ENCODE measurements at regions not wholly inside any gene's neighbourhood (a gene's known extent, or its start where the extent isn't known, plus 50 kb on each side); places are given as distances from the start of the nearest gene placed in this dataset.

DNA sequence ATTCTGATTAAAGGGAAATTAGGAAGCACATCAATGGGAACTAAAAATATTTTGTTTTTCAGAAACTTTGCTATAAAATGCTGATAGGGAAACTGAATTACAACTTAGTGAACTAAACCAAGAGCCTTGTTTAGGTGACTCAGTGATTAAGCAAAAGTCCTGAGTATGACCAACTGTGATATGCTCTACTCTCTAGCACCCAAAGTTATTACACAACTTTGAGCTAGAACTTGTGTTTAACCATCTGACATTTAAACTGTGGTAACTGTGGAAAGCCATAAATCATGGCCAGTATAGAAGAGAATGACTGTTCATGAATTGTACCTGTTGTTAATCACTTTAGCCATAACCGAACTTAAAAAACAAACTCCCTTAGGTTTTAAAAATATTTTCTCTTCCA lies 127.4 kb downstream of the ZNF365 start:
- H3K9me3 ChIP-seq: no peaks in the 10 kb centered on the region
- no peaks in the 10 kb centered on the region for H4K20me1 ChIP-seq (ENCODE audit: insufficient read depth)
- no peak overlapping the region for H2AFZ ChIP-seq (ENCODE audit: low read depth)
- no peaks in the 10 kb centered on the region for H3K36me3 ChIP-seq (replicated peaks in 1 of 2; ENCODE audit: control insufficient read depth in 1 of 2, insufficient read depth in 2 of 2, low read length in 1 of 2)
- 76% methylated on average over 1 of the region's 1 CpG for WGBS (ENCODE audit: low lambda C conversion rate)
- no peak overlapping the region for H3K27ac ChIP-seq (ENCODE audit: low read depth in 2 of 2, low read length in 1 of 2)
- H3K27me3 ChIP-seq (ENCODE audit: insufficient read depth): no peaks in the 10 kb centered on the region
- no peaks in the 10 kb centered on the region for H3K79me2 ChIP-seq (ENCODE audit: insufficient read depth)
- CTCF ChIA-PET: interaction anchor here (1.0 kb wide), 1 partner anchor 19 kb away, joined by 3 read pairs; no protein-coding TSS in a partner anchor
- no peak overlapping the region for H3K4me2 ChIP-seq
- no peak for TF ChIP-seq MXI1 (IDR thresholded peaks at IDR 0.05; ENCODE audit: low read depth, low read length)
- no peak for TF ChIP-seq RAD21 (IDR thresholded peaks at IDR 0.05; ENCODE audit: low read length)
- DNase-seq: no peak
- POLR2A ChIA-PET: no interaction called here
- H3F3A ChIP-seq (replicated peaks; ENCODE audit: insufficient read depth): no peaks in the 10 kb centered on the region
- no peaks in the 10 kb centered on the region for H3K4me1 ChIP-seq (ENCODE audit: control insufficient read depth in 1 of 2, insufficient read depth in 2 of 2, low read depth in 1 of 2, low read length in 1 of 2)
- no peak overlapping the region for H3K4me3 ChIP-seq (ENCODE audit: low read depth in 2 of 2, low read length in 1 of 2)
- H3K9ac ChIP-seq: no peak overlapping the region
- 0 out of 2 replicates have a peak, but pooled peaks cover 6% of the 10 kb centered on the region for H3K9me2 ChIP-seq

GRCh38 chr10:62502995-62503613 lies 128.9 kb downstream of the ZNF365 start:
- no peaks in the 10 kb centered on the region for H3K9me3 ChIP-seq
- H4K20me1 ChIP-seq (ENCODE audit: insufficient read depth): no peaks in the 10 kb centered on the region
- no peaks in the 10 kb centered on the region for H3K4me1 ChIP-seq (ENCODE audit: control insufficient read depth in 1 of 2, insufficient read depth in 2 of 2, low read depth in 1 of 2, low read length in 1 of 2)
- H3K27ac ChIP-seq (ENCODE audit: low read depth in 2 of 2, low read length in 1 of 2): no peak overlapping the region
- no peak overlapping the region for H3K9ac ChIP-seq
- DNase-seq: no peak
- H3K4me2 ChIP-seq: no peak overlapping the region
- H3K27me3 ChIP-seq (ENCODE audit: insufficient read depth): no peaks in the 10 kb centered on the region
- H3F3A ChIP-seq (replicated peaks; ENCODE audit: insufficient read depth): no peaks in the 10 kb centered on the region
- CTCF ChIA-PET: interaction anchor here (1.5 kb wide), 1 partner anchor 11 kb away, joined by 4 read pairs; no protein-coding TSS in a partner anchor
- 70% methylated on average over 4 of the region's 4 CpGs for WGBS (ENCODE audit: low lambda C conversion rate)
- H3K79me2 ChIP-seq (ENCODE audit: insufficient read depth): no peaks in the 10 kb centered on the region
- no peak overlapping the region for H3K4me3 ChIP-seq (ENCODE audit: low read depth in 2 of 2, low read length in 1 of 2)
- 0 out of 2 replicates have a peak, but pooled peaks cover 6% of the 10 kb centered on the region for H3K9me2 ChIP-seq
- POLR2A ChIA-PET: no interaction called here
- H2AFZ ChIP-seq (ENCODE audit: low read depth): no peak overlapping the region
- H3K36me3 ChIP-seq (replicated peaks in 1 of 2; ENCODE audit: control insufficient read depth in 1 of 2, insufficient read depth in 2 of 2, low read length in 1 of 2): no peaks in the 10 kb centered on the region
- TF ChIP-seq POLR2AphosphoS5 (IDR thresholded peaks at IDR 0.05; ENCODE audit: low read depth, low read length): no peak
- no peak for TF ChIP-seq FOXM1 (IDR thresholded peaks at IDR 0.05; ENCODE audit: low read depth)
- TF ChIP-seq FOSL2 (IDR thresholded peaks at IDR 0.05; ENCODE audit: borderline replicate concordance, low read depth): no peak
- TF ChIP-seq CHD2 (IDR thresholded peaks at IDR 0.05; ENCODE audit: low read length, partially characterized antibody): no peak
- TF ChIP-seq NFIC (IDR thresholded peaks at IDR 0.05; ENCODE audit: borderline replicate concordance): no peak
- TF ChIP-seq RXRA (IDR thresholded peaks at IDR 0.05; ENCODE audit: borderline replicate concordance, low read depth): no peak
- no peak for TF ChIP-seq JUND (IDR thresholded peaks at IDR 0.05)
- TF ChIP-seq, protein P1, sequence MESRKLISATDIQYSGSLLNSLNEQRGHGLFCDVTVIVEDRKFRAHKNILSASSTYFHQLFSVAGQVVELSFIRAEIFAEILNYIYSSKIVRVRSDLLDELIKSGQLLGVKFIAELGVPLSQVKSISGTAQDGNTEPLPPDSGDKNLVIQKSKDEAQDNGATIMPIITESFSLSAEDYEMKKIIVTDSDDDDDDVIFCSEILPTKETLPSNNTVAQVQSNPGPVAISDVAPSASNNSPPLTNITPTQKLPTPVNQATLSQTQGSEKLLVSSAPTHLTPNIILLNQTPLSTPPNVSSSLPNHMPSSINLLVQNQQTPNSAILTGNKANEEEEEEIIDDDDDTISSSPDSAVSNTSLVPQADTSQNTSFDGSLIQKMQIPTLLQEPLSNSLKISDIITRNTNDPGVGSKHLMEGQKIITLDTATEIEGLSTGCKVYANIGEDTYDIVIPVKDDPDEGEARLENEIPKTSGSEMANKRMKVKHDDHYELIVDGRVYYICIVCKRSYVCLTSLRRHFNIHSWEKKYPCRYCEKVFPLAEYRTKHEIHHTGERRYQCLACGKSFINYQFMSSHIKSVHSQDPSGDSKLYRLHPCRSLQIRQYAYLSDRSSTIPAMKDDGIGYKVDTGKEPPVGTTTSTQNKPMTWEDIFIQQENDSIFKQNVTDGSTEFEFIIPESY (IDR thresholded peaks at IDR 0.05; ENCODE audit: borderline replicate concordance, low read depth): no peak
- no peak for TF ChIP-seq REST (IDR thresholded peaks at IDR 0.05; ENCODE audit: low read depth, low read length)
- TF ChIP-seq, protein P2, sequence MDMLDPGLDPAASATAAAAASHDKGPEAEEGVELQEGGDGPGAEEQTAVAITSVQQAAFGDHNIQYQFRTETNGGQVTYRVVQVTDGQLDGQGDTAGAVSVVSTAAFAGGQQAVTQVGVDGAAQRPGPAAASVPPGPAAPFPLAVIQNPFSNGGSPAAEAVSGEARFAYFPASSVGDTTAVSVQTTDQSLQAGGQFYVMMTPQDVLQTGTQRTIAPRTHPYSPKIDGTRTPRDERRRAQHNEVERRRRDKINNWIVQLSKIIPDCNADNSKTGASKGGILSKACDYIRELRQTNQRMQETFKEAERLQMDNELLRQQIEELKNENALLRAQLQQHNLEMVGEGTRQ (IDR thresholded peaks at IDR 0.05; ENCODE audit: borderline replicate concordance, low read depth, low read length): no peak
- no peak for TF ChIP-seq EZH2phosphoT487 (IDR thresholded peaks at IDR 0.05; ENCODE audit: borderline replicate concordance, low read depth)
- TF ChIP-seq TCF12 (IDR thresholded peaks at IDR 0.05): no peak
- TF ChIP-seq ELF1 (IDR thresholded peaks at IDR 0.05): no peak
- TF ChIP-seq, protein P3, sequence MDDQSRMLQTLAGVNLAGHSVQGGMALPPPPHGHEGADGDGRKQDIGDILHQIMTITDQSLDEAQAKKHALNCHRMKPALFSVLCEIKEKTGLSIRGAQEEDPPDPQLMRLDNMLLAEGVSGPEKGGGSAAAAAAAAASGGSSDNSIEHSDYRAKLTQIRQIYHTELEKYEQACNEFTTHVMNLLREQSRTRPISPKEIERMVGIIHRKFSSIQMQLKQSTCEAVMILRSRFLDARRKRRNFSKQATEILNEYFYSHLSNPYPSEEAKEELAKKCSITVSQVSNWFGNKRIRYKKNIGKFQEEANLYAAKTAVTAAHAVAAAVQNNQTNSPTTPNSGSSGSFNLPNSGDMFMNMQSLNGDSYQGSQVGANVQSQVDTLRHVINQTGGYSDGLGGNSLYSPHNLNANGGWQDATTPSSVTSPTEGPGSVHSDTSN (IDR thresholded peaks at IDR 0.05): no peak
- TF ChIP-seq MEF2A (IDR thresholded peaks at IDR 0.05; ENCODE audit: borderline replicate concordance, low read depth): no peak
- TF ChIP-seq, protein P4, sequence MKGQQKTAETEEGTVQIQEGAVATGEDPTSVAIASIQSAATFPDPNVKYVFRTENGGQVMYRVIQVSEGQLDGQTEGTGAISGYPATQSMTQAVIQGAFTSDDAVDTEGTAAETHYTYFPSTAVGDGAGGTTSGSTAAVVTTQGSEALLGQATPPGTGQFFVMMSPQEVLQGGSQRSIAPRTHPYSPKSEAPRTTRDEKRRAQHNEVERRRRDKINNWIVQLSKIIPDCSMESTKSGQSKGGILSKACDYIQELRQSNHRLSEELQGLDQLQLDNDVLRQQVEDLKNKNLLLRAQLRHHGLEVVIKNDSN (IDR thresholded peaks at IDR 0.05; ENCODE audit: borderline replicate concordance, low read depth): no peak

Measured in SK-N-SH (cell line).